ENCODE measurements at regions not wholly inside any gene's neighbourhood (a gene's known extent, or its start where the extent isn't known, plus 50 kb on each side); places are given as distances from the start of the nearest gene placed in this dataset.

DNA sequence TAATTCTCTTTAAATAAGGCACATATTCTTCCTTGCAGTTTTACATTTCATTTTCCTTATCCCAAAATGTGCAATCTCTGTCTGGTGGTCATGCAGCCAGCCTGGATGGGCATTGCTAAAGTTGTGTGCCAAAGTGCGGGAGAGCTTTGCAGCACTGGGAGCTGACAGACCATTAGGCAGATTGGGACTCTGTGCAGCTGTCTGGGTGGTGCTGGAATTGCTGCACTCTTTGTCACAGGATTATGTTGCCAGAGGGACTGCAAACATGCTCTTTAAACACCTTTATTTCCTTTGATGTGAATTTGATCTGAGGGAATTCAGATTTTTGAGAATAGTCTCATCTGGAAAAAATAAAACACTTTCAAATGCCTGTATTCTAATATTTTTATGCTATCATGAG is 956.2 kb upstream of the DIAPH2 start:
- DNase-seq, result no peak
- H3K27ac ChIP-seq (replicated peaks), result no peak overlapping the region
- no peak overlapping the region for H3K4me3 ChIP-seq
- TF ChIP-seq, protein P1, sequence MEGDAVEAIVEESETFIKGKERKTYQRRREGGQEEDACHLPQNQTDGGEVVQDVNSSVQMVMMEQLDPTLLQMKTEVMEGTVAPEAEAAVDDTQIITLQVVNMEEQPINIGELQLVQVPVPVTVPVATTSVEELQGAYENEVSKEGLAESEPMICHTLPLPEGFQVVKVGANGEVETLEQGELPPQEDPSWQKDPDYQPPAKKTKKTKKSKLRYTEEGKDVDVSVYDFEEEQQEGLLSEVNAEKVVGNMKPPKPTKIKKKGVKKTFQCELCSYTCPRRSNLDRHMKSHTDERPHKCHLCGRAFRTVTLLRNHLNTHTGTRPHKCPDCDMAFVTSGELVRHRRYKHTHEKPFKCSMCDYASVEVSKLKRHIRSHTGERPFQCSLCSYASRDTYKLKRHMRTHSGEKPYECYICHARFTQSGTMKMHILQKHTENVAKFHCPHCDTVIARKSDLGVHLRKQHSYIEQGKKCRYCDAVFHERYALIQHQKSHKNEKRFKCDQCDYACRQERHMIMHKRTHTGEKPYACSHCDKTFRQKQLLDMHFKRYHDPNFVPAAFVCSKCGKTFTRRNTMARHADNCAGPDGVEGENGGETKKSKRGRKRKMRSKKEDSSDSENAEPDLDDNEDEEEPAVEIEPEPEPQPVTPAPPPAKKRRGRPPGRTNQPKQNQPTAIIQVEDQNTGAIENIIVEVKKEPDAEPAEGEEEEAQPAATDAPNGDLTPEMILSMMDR (IDR thresholded peaks at IDR 0.05; ENCODE audit: borderline replicate concordance), result no peak
- H3K27me3 ChIP-seq (ENCODE audit: low read depth), result no peaks in the 10 kb centered on the region
- H3K36me3 ChIP-seq, result no peaks in the 10 kb centered on the region
- H3K4me1 ChIP-seq, result no peaks in the 10 kb centered on the region
- H3K9me3 ChIP-seq (replicated peaks), result no peaks in the 10 kb centered on the region
- intact Hi-C loops (cut with micrococcal nuclease), result no loop called here

DNA sequence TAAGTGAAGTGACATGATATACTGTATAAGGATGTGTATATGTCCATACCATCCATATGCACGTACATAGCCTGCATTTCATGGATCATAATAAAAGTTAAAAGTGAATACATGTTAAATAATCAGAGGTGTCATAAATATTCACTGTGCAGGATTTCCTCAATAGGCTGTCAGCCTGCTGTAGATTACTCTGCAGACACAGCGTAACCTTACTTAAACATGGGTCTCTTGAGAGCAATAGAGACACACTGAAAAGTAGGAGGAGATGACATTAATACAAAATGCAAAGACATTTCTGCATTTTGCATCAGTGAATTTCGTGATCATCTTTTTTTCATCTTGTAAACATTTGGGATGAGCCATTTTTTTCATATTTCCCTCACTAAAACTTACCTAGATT is 955.2 kb upstream of the DIAPH2 start:
- Histone ChIP-seq H3K27me3 (ENCODE audit: low read depth) (no peaks in the 10 kb centered on the region), H3K36me3 (no peaks in the 10 kb centered on the region), H3K27ac (replicated peaks) (no peak overlapping the region), H3K4me3 (no peak overlapping the region), H3K4me1 (no peaks in the 10 kb centered on the region), H3K9me3 (replicated peaks) (no peaks in the 10 kb centered on the region)
- intact Hi-C loops (cut with micrococcal nuclease), result no loop called here
- TF ChIP-seq, protein P1 (IDR thresholded peaks at IDR 0.05; ENCODE audit: borderline replicate concordance), result no peak
- no peak for DNase-seq

DNA sequence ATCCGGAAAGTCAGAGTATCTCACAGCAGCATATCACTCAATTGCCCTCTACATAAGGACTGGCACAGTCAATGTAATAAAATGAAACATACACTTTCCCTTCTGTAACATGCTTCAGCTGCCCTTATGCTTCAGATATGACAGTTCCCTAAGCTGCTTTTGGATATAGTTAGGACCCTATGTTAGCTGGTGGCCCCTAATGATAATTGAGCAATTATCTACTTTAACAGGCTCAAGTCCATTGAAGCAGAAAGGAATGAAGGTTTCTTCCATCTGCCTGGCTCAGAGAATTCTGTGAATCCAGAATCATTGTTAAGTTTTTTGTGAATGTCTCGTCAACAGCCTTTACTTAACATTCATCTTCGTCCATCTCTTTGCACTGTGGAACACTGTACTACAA is 951.2 kb upstream of the DIAPH2 start:
- Histone ChIP-seq H3K4me1 (no peaks in the 10 kb centered on the region), H3K36me3 (no peaks in the 10 kb centered on the region), H3K9me3 (replicated peaks) (no peaks in the 10 kb centered on the region), H3K4me3 (no peak overlapping the region), H3K27ac (replicated peaks) (no peak overlapping the region), H3K27me3 (ENCODE audit: low read depth) (no peaks in the 10 kb centered on the region)
- no peak for DNase-seq
- intact Hi-C loops (cut with micrococcal nuclease), result no loop called here
- TF ChIP-seq, protein P1 (IDR thresholded peaks at IDR 0.05; ENCODE audit: borderline replicate concordance), result no peak

DNA sequence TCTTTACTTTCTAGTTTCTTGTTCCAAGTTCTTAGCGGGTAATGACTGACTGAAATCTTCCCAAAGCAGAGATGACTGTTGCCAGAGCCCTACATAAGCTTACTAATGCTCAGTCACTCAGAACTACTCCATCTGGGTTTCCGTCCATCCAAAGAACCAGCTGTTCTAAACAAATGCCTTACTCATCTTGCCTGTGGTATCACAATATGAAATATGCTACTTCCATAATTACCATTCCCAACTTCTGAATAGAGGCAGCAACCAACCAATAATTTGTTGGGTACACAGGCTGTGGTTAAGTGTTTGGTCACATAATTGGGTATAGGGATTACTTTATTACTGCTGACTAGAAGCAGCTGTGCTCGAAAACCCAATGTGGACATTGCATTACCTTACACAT is 930.2 kb upstream of the DIAPH2 start:
- DNase-seq, result no peak

DNA sequence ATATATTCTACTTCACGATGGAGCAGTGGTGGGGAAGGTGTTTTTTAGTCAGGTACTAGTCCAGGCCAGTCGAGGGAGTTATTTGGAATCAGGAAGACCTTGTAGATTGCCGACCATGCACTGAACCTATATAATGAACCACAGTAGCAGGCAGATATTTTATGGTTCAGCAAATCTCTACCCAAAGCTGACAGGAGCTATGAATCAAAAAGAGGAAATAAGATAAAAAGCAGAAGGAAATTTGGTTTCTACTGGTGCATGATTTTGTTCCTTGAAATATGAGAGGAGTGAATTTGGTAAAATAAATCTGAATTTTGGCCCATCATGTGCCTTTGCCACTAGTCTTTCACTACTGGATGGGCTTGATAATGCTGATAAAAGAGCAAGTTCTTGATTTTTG is 924.3 kb upstream of the DIAPH2 start:
- Histone ChIP-seq H3K27ac (replicated peaks) (no peak overlapping the region), H3K4me1 (no peaks in the 10 kb centered on the region), H3K36me3 (no peaks in the 10 kb centered on the region), H3K4me3 (no peak overlapping the region), H3K9me3 (replicated peaks) (no peaks in the 10 kb centered on the region), H3K27me3 (ENCODE audit: low read depth) (no peaks in the 10 kb centered on the region)
- intact Hi-C loops (cut with micrococcal nuclease), result no loop called here
- TF ChIP-seq, protein P1 (IDR thresholded peaks at IDR 0.05; ENCODE audit: borderline replicate concordance), result no peak
- DNase-seq, result no peak

More for the DNA sequence above, 930.2 kb upstream of the DIAPH2 start:
- H3K27me3 ChIP-seq (ENCODE audit: low read depth), result no peaks in the 10 kb centered on the region
- no peaks in the 10 kb centered on the region for H3K9me3 ChIP-seq (replicated peaks)
- H3K4me1 ChIP-seq, result no peaks in the 10 kb centered on the region
- H3K4me3 ChIP-seq, result no peak overlapping the region
- no peaks in the 10 kb centered on the region for H3K36me3 ChIP-seq
- intact Hi-C loops (cut with micrococcal nuclease), result no loop called here
- TF ChIP-seq, protein P1 (IDR thresholded peaks at IDR 0.05; ENCODE audit: borderline replicate concordance), result no peak
- H3K27ac ChIP-seq (replicated peaks), result no peak overlapping the region

DNA sequence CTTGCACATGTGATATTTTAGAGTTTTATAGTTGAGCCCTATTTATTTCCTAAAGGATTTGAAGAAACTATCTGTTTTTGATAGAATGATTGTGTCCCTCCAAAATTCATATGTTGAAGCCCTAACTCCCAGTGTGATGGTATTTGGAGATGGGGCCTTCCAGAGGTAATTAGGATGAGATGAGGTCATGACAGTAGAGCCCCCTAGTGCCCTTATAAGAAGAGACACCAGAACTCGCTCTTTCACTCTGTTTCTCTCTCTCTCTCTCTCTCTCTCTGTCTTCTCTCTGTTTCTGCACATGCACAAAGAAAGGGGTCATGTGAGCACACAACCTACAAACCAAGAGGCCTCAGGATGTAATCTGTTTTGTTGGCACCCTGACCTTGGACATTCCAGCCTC is 921.9 kb upstream of the DIAPH2 start:
- DNase-seq, result no peak
- Histone ChIP-seq H3K27ac (replicated peaks) (no peak overlapping the region), H3K27me3 (ENCODE audit: low read depth) (no peaks in the 10 kb centered on the region), H3K4me3 (no peak overlapping the region), H3K9me3 (replicated peaks) (no peaks in the 10 kb centered on the region), H3K4me1 (no peaks in the 10 kb centered on the region), H3K36me3 (no peaks in the 10 kb centered on the region)
- intact Hi-C loops (cut with micrococcal nuclease), result no loop called here
- TF ChIP-seq, protein P1 (IDR thresholded peaks at IDR 0.05; ENCODE audit: borderline replicate concordance), result no peak
